GM18858 (cell line): ENCODE measurements at regions not wholly inside any gene's neighbourhood (a gene's known extent, or its start where the extent isn't known, plus 50 kb on each side); places are given as distances from the start of the nearest gene placed in this dataset.
"Not testable (repeated sequence)": the region's sequence is repeated elsewhere in the genome, so short reads cannot be mapped to it uniquely, and the experiment has no call there.

Source experiments
- ATAC-seq: cut with Tn5 transposase; IDR thresholded peaks from one replicate; pipeline ENCODE4 v1.9.1; 2021; ENCODE audit not compliant: unreplicated experiment

- ATAC-seq = not testable (repeated sequence)
Observed at GRCh38 chr9:108032079-108032478, 542.5 kb upstream of the KLF4 start.

- not testable (repeated sequence) for ATAC-seq
Observed at GRCh38 chr9:108031221-108031620, 541.7 kb upstream of the KLF4 start.

GRCh38 chr9:108026718-108027117 is 537.1 kb upstream of the KLF4 start:
- ATAC-seq = not testable (repeated sequence)

- ATAC-seq = no peak
Observed at GRCh38 chr9:108024604-108025003, 535.0 kb upstream of the KLF4 start.

GRCh38 chr9:108022246-108022935 is 532.8 kb upstream of the KLF4 start:
- no peak for ATAC-seq

GRCh38 chr9:108021096-108021710 is 531.6 kb upstream of the KLF4 start:
- no peak for ATAC-seq

- no peak for ATAC-seq
Observed at GRCh38 chr9:108019821-108020220, 530.3 kb upstream of the KLF4 start.

GRCh38 chr9:108017671-108018070 is 528.1 kb upstream of the KLF4 start:
- no peak for ATAC-seq

- no peak for ATAC-seq
Observed at GRCh38 chr9:108016446-108016845, 526.9 kb upstream of the KLF4 start.

GRCh38 chr9:108015690-108016089 is 526.1 kb upstream of the KLF4 start:
- ATAC-seq = no peak

GRCh38 chr9:108014353-108014752 is 524.8 kb upstream of the KLF4 start:
- no peak for ATAC-seq

- no peak for ATAC-seq
Observed at GRCh38 chr9:108012886-108013665, 523.5 kb upstream of the KLF4 start.

GRCh38 chr9:108012405-108012804 is 522.8 kb upstream of the KLF4 start:
- no peak for ATAC-seq

- no peak for ATAC-seq
Observed at GRCh38 chr9:108003526-108003925, 514.0 kb upstream of the KLF4 start.

- ATAC-seq = no peak
Observed at GRCh38 chr9:108002371-108002956, 512.9 kb upstream of the KLF4 start.

- no peak for ATAC-seq
Observed at GRCh38 chr9:108001237-108001636, 511.7 kb upstream of the KLF4 start.

- no peak for ATAC-seq
Observed at GRCh38 chr9:107999890-108000289, 510.3 kb upstream of the KLF4 start.

GRCh38 chr9:107999011-107999410 is 509.4 kb upstream of the KLF4 start:
- no peak for ATAC-seq

GRCh38 chr9:107994648-107995047 is 505.1 kb upstream of the KLF4 start:
- ATAC-seq = no peak

- no peak for ATAC-seq
Observed at GRCh38 chr9:107992271-107992670, 502.7 kb upstream of the KLF4 start.

- no peak for ATAC-seq
Observed at GRCh38 chr9:107991581-107991980, 502.0 kb upstream of the KLF4 start.

- no peak for ATAC-seq
Observed at GRCh38 chr9:107989544-107989943, 500.0 kb upstream of the KLF4 start.
